ENCODE measurements at regions not wholly inside any gene's neighbourhood (a gene's known extent, or its start where the extent isn't known, plus 50 kb on each side); places are given as distances from the start of the nearest gene placed in this dataset.

- TF ChIP-seq, protein P1, sequence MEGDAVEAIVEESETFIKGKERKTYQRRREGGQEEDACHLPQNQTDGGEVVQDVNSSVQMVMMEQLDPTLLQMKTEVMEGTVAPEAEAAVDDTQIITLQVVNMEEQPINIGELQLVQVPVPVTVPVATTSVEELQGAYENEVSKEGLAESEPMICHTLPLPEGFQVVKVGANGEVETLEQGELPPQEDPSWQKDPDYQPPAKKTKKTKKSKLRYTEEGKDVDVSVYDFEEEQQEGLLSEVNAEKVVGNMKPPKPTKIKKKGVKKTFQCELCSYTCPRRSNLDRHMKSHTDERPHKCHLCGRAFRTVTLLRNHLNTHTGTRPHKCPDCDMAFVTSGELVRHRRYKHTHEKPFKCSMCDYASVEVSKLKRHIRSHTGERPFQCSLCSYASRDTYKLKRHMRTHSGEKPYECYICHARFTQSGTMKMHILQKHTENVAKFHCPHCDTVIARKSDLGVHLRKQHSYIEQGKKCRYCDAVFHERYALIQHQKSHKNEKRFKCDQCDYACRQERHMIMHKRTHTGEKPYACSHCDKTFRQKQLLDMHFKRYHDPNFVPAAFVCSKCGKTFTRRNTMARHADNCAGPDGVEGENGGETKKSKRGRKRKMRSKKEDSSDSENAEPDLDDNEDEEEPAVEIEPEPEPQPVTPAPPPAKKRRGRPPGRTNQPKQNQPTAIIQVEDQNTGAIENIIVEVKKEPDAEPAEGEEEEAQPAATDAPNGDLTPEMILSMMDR (IDR thresholded peaks at IDR 0.05): no peak
- no peak for TF ChIP-seq POLR2A (IDR thresholded peaks at IDR 0.05)
- DNase-seq (no peak), ATAC-seq (peak in 3 of 4 donors; percentile 72 to 81 (median 80))
- 48 to 65% (median 55%) methylated on average over 1 of the region's 1 CpG for WGBS, 4 donors
- intact Hi-C loops (cut with DNase I): loop anchor here in 9 of 10 donors (5.0 to 10.0 kb wide), 6 partner anchors 55 to 1075 kb away; partner anchors contain the start of gene TLE1 (in 1 of the 9)
- no peak overlapping the region for H3K27ac ChIP-seq
- H3K4me1 ChIP-seq: peaks cover 0 to 17% (median 0%) of the 10 kb centered on the region in 12 donors
- no peaks in the 10 kb centered on the region for H3K36me3 ChIP-seq
- no peaks in the 10 kb centered on the region for H3K9me3 ChIP-seq
- H3K4me3 ChIP-seq: no peak overlapping the region
- H3K27me3 ChIP-seq: no peaks in the 10 kb centered on the region
These were observed 159.7 kb downstream of the TLE1 start for GRCh38 chr9:81529556-81530193.

DNA sequence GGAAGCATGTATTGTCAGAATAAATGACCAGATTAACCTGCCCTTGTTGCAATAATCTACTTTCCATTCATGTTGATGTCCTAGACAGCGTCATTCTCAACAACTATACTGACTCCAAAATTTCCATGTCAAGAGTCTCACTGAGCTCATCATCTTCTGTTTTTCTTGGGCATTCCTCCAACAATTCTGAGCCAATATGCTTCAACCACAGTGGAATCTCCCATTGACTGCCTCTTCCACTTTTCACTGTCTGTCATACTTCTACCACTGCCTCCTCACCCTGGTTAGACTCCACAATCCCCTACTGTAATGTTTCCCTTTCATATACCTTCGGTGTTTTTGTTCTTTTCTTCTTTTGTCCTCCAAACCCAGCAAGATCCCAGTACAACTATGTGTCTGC is 162.8 kb downstream of the TLE1 start:
- no peak for DNase-seq
- no peak overlapping the region for H3K27ac ChIP-seq
- no peaks in the 10 kb centered on the region for H3K27me3 ChIP-seq
- ATAC-seq: no peak
- no peak for TF ChIP-seq POLR2A (IDR thresholded peaks at IDR 0.05)
- TF ChIP-seq, protein P1 (IDR thresholded peaks at IDR 0.05): no peak
- no peaks in the 10 kb centered on the region for H3K36me3 ChIP-seq
- no peaks in the 10 kb centered on the region for H3K9me3 ChIP-seq
- 76 to 81% (median 79%) methylated on average over 2 of the region's 2 CpGs for WGBS, 4 donors
- intact Hi-C loops (cut with DNase I): loop anchor here in 9 of 10 donors (2.0 to 10.0 kb wide), 7 partner anchors 58 to 1078 kb away; partner anchors contain the start of gene TLE1 (in 1 of the 9)
- no peak overlapping the region for H3K4me3 ChIP-seq
- H3K4me1 ChIP-seq: peaks cover 0 to 20% (median 3%) of the 10 kb centered on the region in 12 donors

- no peak for DNase-seq
- TF ChIP-seq, protein P1 (IDR thresholded peaks at IDR 0.05): peak; percentile 53 to 81 (median 64)
- no peak for TF ChIP-seq POLR2A (IDR thresholded peaks at IDR 0.05)
- Histone ChIP-seq H3K9me3 (no peaks in the 10 kb centered on the region), H3K4me3 (no peak overlapping the region), H3K4me1 (peaks cover 0 to 7% (median 0%) of the 10 kb centered on the region in 12 donors), H3K36me3 (no peaks in the 10 kb centered on the region), H3K27ac (no peak overlapping the region), H3K27me3 (no peaks in the 10 kb centered on the region)
- WGBS, 4 donors: 44 to 46% (median 45%) methylated on average over 8 of the region's 8 CpGs
- intact Hi-C loops (cut with DNase I): loop anchor here (1.0 to 10.0 kb wide), 13 partner anchors 62 to 1439 kb away; partner anchors contain the start of gene TLE1 (in 5 of the 10)
- ATAC-seq: peak; percentile 61 to 83 (median 68)
These were observed 166.4 kb downstream of the TLE1 start for GRCh38 chr9:81522716-81523551.

DNA sequence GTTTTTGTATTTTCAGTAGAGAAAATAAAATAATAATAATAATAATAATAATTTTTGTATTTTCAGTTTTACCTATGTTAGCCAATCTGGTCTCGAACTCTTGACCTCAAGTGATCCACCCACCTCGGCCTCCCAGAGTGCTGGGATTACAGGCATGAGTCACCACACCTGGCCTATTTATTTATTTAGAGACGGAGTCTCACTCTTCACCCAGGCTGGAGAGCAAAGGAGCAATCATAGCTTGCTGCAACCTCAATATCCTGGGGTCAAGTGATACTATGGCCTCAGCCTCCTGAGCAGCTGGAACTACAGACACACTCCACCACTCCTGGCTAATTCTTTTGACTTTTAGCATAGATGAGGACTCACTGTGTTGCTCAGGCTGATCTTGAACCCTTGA is 167.5 kb downstream of the TLE1 start:
- Histone ChIP-seq H3K27ac (no peak overlapping the region), H3K9me3 (no peaks in the 10 kb centered on the region), H3K27me3 (no peaks in the 10 kb centered on the region), H3K36me3 (no peaks in the 10 kb centered on the region), H3K4me3 (no peak overlapping the region), H3K4me1 (peaks cover 0 to 7% (median 0%) of the 10 kb centered on the region in 12 donors)
- 88 to 95% (median 90%) methylated on average over 3 of the region's 3 CpGs for WGBS, 4 donors
- TF ChIP-seq, protein P1 (IDR thresholded peaks at IDR 0.05): no peak
- no peak for TF ChIP-seq POLR2A (IDR thresholded peaks at IDR 0.05)
- ATAC-seq (no peak), DNase-seq (no peak)
- intact Hi-C loops (cut with DNase I): loop anchor here (2.0 to 10.0 kb wide), 12 partner anchors 63 to 1440 kb away; partner anchors contain the start of gene TLE1 (in 5 of the 10)
